Mucosa of descending colon (tissue), 3 donors: ENCODE measurements at regions not wholly inside any gene's neighbourhood (a gene's known extent, or its start where the extent isn't known, plus 50 kb on each side); places are given as distances from the start of the nearest gene placed in this dataset.

ENCODE experiments used
- ATAC-seq: fragments of 200-7000 bp; cut with Tn5 transposase; one replicate; pipeline ENCODE4 v1.9.1; 2020; ENCODE audit warnings: mild to moderate bottlenecking, moderate library complexity
- DNase-seq, 3 donors: peaks; one replicate each; pipeline ENCODE4 v3.0.0-alpha.2; 2020
- H3K36me3 ChIP-seq: fragments of 200-600 bp; one replicate; pipeline ENCODE4 v1.8.0; 2021; ENCODE audit warnings: low read depth, mild to moderate bottlenecking
- H3K4me1 ChIP-seq: fragments of 200-600 bp; one replicate; pipeline ENCODE4 v1.8.0; 2021; ENCODE audit warnings: low read depth, mild to moderate bottlenecking
- H3K4me3 ChIP-seq: fragments of 200-600 bp; one replicate; pipeline ENCODE4 v1.8.0; 2021; ENCODE audit warnings: mild to moderate bottlenecking
- H3K9me3 ChIP-seq: fragments of 200-600 bp; one replicate; pipeline ENCODE4 v1.8.0; 2021; ENCODE audit warnings: mild to moderate bottlenecking
- CTCF ChIP-seq: fragments of 200-600 bp; IDR thresholded peaks from one replicate; pipeline ENCODE4 v1.8.0; 2022; ENCODE audit warnings: antibody characterized with exemption, mild to moderate bottlenecking
- intact Hi-C, 2 donors: fragments of 100-400 bp; cut with DNase I in 1 of 2; cut with micrococcal nuclease in 1 of 2; formaldehyde crosslinking; loops; one replicate each; pipeline versions ENCODE4 v1.11.0 to v1.11.1; 2022; cut with DNase I, micrococcal nuclease
- donor health status: DM: no; HTN: no; CAD: no; lungs with moderate emphysema.
- donor health status: DM: no; HTN: no; CAD: no.
- donor health status: DM: no; HTN: yes; CAD: no.

DNA sequence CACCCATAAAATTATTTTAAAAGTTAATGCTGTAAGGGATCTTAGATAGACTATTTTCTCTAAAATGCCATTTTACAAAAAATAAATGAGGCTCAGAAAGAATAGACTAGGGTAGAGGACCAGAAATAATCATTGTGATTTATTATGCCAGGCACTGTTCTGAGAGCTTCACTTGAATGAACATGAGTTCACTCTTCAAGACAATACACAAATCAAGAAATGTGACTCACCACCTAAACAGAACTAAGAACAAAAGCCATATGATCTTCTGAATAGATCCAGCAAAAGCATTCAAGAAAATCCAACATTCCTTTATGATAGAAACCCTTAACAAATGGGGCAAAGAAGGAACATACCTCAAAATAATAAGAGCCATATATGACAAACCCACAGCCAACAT is 582.0 kb downstream of the PKHD1 start:
- Histone ChIP-seq H3K4me3 (no peak overlapping the region), H3K4me1 (no peaks in the 10 kb centered on the region), H3K9me3 (no peaks in the 10 kb centered on the region), H3K36me3 (no peaks in the 10 kb centered on the region)
- ATAC-seq (no peak), DNase-seq (no peak)
- TF ChIP-seq CTCF, result no peak
- intact Hi-C loops, result no loop called here

DNA sequence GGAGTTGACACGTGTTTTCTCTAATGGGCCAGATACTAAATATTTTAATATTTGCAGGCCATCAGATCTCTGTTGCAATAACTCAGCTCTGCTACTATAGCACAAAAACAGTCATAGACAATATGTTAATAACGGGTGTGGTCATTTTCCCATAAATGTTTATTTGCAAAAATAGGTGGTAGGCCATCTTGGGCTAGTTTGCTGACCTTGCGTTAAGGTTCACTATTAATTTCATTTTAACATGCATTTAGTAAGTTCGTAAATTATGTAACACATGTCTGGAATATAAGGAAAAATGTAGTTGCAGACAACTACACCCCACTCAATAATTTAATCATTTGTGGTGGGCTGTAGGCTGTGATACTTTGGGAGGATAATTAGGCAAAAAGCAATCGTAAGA is 577.8 kb downstream of the PKHD1 start:
- Histone ChIP-seq H3K36me3 (no peaks in the 10 kb centered on the region), H3K4me3 (no peak overlapping the region), H3K4me1 (no peaks in the 10 kb centered on the region), H3K9me3 (no peaks in the 10 kb centered on the region)
- DNase-seq, result no peak
- TF ChIP-seq CTCF, result no peak
- ATAC-seq, result no peak
- intact Hi-C loops, result no loop called here

- Histone ChIP-seq H3K9me3 (no peaks in the 10 kb centered on the region), H3K36me3 (no peaks in the 10 kb centered on the region), H3K4me3 (no peak overlapping the region), H3K4me1 (no peaks in the 10 kb centered on the region)
- ATAC-seq (no peak), DNase-seq (no peak)
- intact Hi-C loops, result no loop called here
- TF ChIP-seq CTCF, result no peak
Measured at GRCh38 chr6:51511081-51511480, 576.3 kb downstream of the PKHD1 start.

- TF ChIP-seq CTCF, result no peak
- ATAC-seq (peak; percentile 43), DNase-seq (no peak)
- H3K36me3 ChIP-seq, result no peaks in the 10 kb centered on the region
- H3K4me1 ChIP-seq, result no peaks in the 10 kb centered on the region
- no peak overlapping the region for H3K4me3 ChIP-seq
- intact Hi-C loops, result no loop called here
- H3K9me3 ChIP-seq, result no peaks in the 10 kb centered on the region
Measured at GRCh38 chr6:51513891-51514747, 573.3 kb downstream of the PKHD1 start.

DNA sequence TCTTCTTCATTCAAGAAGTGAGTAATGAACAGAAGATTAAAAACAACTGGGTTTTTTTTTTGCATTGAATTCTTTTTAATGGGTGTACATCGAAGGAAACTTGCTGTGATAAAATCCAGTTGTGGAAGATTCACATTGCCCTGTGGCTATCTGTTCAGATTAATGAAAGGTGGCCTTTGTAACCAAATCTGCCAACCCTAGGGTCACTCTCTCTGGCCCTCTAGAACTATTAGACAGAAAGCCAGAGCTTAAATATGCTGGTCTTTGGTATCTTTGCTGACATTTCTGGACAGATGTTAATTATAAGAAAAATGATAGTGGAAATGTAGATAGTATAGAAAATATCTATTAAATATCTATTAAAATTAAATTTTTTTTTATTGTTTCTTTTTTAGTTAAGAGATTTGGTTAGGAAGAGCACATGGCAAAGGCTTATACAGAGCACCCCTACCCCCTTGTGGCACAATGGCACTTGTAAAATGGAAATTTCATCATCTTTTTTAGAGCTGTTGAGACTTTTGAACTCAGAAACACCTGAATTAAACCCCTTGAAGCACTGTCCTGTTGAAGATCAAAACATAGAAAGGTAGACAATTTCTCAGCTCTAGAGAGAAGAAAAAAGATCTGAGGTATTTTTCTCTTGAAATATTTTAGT is 572.5 kb downstream of the PKHD1 start:
- no peaks in the 10 kb centered on the region for H3K9me3 ChIP-seq
- intact Hi-C loops, result no loop called here
- H3K4me1 ChIP-seq, result no peaks in the 10 kb centered on the region
- H3K4me3 ChIP-seq, result no peak overlapping the region
- no peak for TF ChIP-seq CTCF
- ATAC-seq (no peak), DNase-seq (no peak)
- H3K36me3 ChIP-seq, result no peaks in the 10 kb centered on the region
